HepG2 (cell line): ENCODE measurements at regions not wholly inside any gene's neighbourhood (a gene's known extent, or its start where the extent isn't known, plus 50 kb on each side); places are given as distances from the start of the nearest gene placed in this dataset.

ENCODE experiments used
- ATAC-seq: fragments of 200-7000 bp; cut with Tn5 transposase; 3 replicates; pipeline ENCODE4 v1.9.1; 2020; ENCODE audit warnings: mild to moderate bottlenecking, moderate library complexity
- BruUV-seq: library from RNA; stranded (reverse); fragments of 400-500 nt; replicated peaks from 2 replicates; lab custom pipeline; 2021; lab: Mats Ljungman, UMichigan
- CTCF ChIA-PET: fragments of 300-600 bp; formaldehyde crosslinking; extraction: SDS; loops from one replicate; lab custom pipeline; 2021; ENCODE audit warnings: low total read pairs, inconsistent platforms, low intra/inter-chr PET ratio; lab: Yijun Ruan, JAX
- POLR2A ChIA-PET: fragments of 350-600 bp; sonication (Branson Sonifier 250); formaldehyde crosslinking; loops from one replicate; lab custom pipeline; 2020; ENCODE audit warnings: antibody characterized with exemption, inconsistent platforms; lab: Yijun Ruan, JAX
- DNase-seq: peaks from one replicate; pipeline ENCODE4 v3.0.0-alpha.2; 2015; ENCODE audit warnings: low spot score
- FAIRE-seq: peaks from 3 replicates; lab custom pipeline; 2011; peaks lifted over from hg19 to GRCh38; lab: Jason Lieb, UNC
- H2AFZ ChIP-seq: one replicate; pipeline ENCODE4 v1.6.1; 2011; ENCODE audit warnings: low read length, inconsistent platforms
- H3K27ac ChIP-seq: fragments of 300-600 bp; 3 replicates; pipeline ENCODE4 v1.8.0; 2011; ENCODE audit warnings: mixed run types, mild to moderate bottlenecking, mixed read lengths, low read length, inconsistent platforms; ENCODE audit not compliant: insufficient read depth; ENCODE audit errors: extremely low read length
- H3K27me3 ChIP-seq, 2 experiments: fragments of 200-600 bp in 1 of 2; 2 replicates in 1 of 2; 3 replicates in 1 of 2; pipeline versions ENCODE4 v1.6.0 to v1.8.0; 2011; ENCODE audit warnings: low read length in 2 of 2, mild to moderate bottlenecking in 2 of 2, moderate library complexity in 2 of 2, inconsistent platforms in 1 of 2; ENCODE audit not compliant: insufficient read depth in 2 of 2, control insufficient read depth in 1 of 2
- H3K36me3 ChIP-seq, 2 experiments: fragments of 200-600 bp in 1 of 2; replicated peaks in 1 of 2; 2 replicates in 1 of 2; 3 replicates in 1 of 2; pipeline versions ENCODE4 v1.5.1 to v1.8.0; 2011; ENCODE audit warnings: low read length in 2 of 2, inconsistent platforms in 1 of 2; ENCODE audit not compliant: insufficient read depth in 2 of 2, control insufficient read depth in 1 of 2
- H3K4me1 ChIP-seq: 2 replicates; pipeline ENCODE4 v1.5.1; 2012; ENCODE audit warnings: low read length, inconsistent platforms; ENCODE audit not compliant: insufficient read depth
- H3K4me2 ChIP-seq: 2 replicates; pipeline ENCODE4 v1.6.0; 2011; ENCODE audit warnings: low read depth, low read length, inconsistent platforms
- H3K4me3 ChIP-seq, 3 experiments: fragments of 200-600 bp in 1 of 3; sonication (generic), shearing (Covaris generic) in 1 of 3; replicated peaks in 1 of 3; 2 replicates each; pipeline ENCODE4 v1.5.1; 2011 to 2016; ENCODE audit warnings: low read length in 3 of 3, inconsistent platforms in 2 of 3, low read depth in 2 of 3, mild to moderate bottlenecking in 2 of 3, control low read depth in 1 of 3, mixed read lengths in 1 of 3; ENCODE audit not compliant: insufficient read depth in 1 of 3
- H3K79me2 ChIP-seq: one replicate; pipeline ENCODE4 v1.6.1; 2011; ENCODE audit warnings: low read length, inconsistent platforms; ENCODE audit not compliant: insufficient read depth
- H3K9ac ChIP-seq: 2 replicates; pipeline ENCODE4 v1.6.0; 2011; ENCODE audit warnings: mild to moderate bottlenecking, low read depth, low read length, inconsistent platforms; ENCODE audit not compliant: insufficient read depth
- H3K9me3 ChIP-seq: 2 replicates; pipeline ENCODE4 v1.5.1; 2012; ENCODE audit warnings: mild to moderate bottlenecking, low read length
- H4K20me1 ChIP-seq: 2 replicates; pipeline ENCODE4 v1.6.0; 2011; ENCODE audit warnings: inconsistent platforms, mild to moderate bottlenecking, low read length, moderate library complexity; ENCODE audit not compliant: insufficient read depth
- BCL6 ChIP-seq: IDR thresholded peaks from 2 replicates; pipeline ENCODE4 v1.6.1; 2016; ENCODE audit warnings: missing genetic modification reagents, missing compliant biosample characterization
- CAMTA2 ChIP-seq: sonication (generic); formaldehyde crosslinking; IDR thresholded peaks from 2 replicates; pipeline ENCODE4 v1.4.0; 2020; ENCODE audit warnings: mild to moderate bottlenecking, missing genetic modification reagents, borderline replicate concordance
- CEBPB ChIP-seq: IDR thresholded peaks from 2 replicates; pipeline ENCODE4 v1.6.1; 2011; ENCODE audit warnings: low read depth, low read length, improper control_type of control experiment, borderline replicate concordance
- GTF2F1 ChIP-seq: fragments of 150-350 bp; IDR thresholded peaks from 2 replicates; pipeline ENCODE4 v1.6.1; 2014; ENCODE audit warnings: low read length
- HMGA1 ChIP-seq: sonication (generic); formaldehyde crosslinking; conservative IDR thresholded peaks from 2 replicates; pipeline ENCODE4 v1.4.0; 2020; ENCODE audit warnings: missing genetic modification reagents
- MAF1 ChIP-seq: sonication (generic); formaldehyde crosslinking; IDR thresholded peaks from 2 replicates; pipeline ENCODE4 v1.5.0; 2020; ENCODE audit warnings: missing genetic modification reagents, borderline replicate concordance
- MIER2 ChIP-seq: IDR thresholded peaks from 2 replicates; pipeline ENCODE4 v1.6.1; 2016; ENCODE audit warnings: missing biosample characterization, missing genetic modification reagents
- NONO ChIP-seq, 2 experiments: fragments of 450-650 bp in 1 of 2; sonication (generic) in 1 of 2; formaldehyde crosslinking in 1 of 2; IDR thresholded peaks in 1 of 2; conservative IDR thresholded peaks in 1 of 2; 2 replicates each; pipeline versions ENCODE4 v1.6.1 to v1.8.0; 2017 to 2022; ENCODE audit warnings: mild to moderate bottlenecking in 1 of 2, missing genetic modification reagents in 1 of 2, moderate library complexity in 1 of 2
- NR2F2 ChIP-seq: IDR thresholded peaks from 2 replicates; pipeline ENCODE4 v1.6.1; 2012; ENCODE audit warnings: low read depth, inconsistent platforms, borderline replicate concordance
- PHF5A ChIP-seq: IDR thresholded peaks from one replicate; pipeline ENCODE4 v1.6.1; 2018; ENCODE audit warnings: low read depth, missing genetic modification reagents; ENCODE audit not compliant: unreplicated experiment
- RARG ChIP-seq: sonication (generic); formaldehyde crosslinking; IDR thresholded peaks from 2 replicates; pipeline ENCODE4 v1.4.0; 2020; ENCODE audit warnings: low read depth, mild to moderate bottlenecking, missing genetic modification reagents
- THYN1 ChIP-seq: sonication (generic); formaldehyde crosslinking; IDR thresholded peaks from 2 replicates; pipeline ENCODE4 v1.8.1; 2023; ENCODE audit warnings: low read depth, mild to moderate bottlenecking, moderate library complexity, missing genetic modification reagents, borderline replicate concordance
- ZNF547 ChIP-seq: sonication (generic); formaldehyde crosslinking; IDR thresholded peaks from 2 replicates; pipeline ENCODE4 v1.5.1; 2020; ENCODE audit warnings: mild to moderate bottlenecking, missing genetic modification reagents
- ZNF564 ChIP-seq: sonication (generic); formaldehyde crosslinking; IDR thresholded peaks from 2 replicates; pipeline ENCODE4 v1.8.1; 2023; ENCODE audit warnings: mild to moderate bottlenecking, missing genetic modification reagents
- WGBS: methylation state at CpG from one replicate; pipeline ENCODE4 v1.1.6; 2017; ENCODE audit warnings: low lambda C conversion rate; 5-methylcytosine and 5-hydroxymethylcytosine counted together
- in situ Hi-C: cut with HindIII; loops from 2 replicates; pipeline ENCODE4 v1.10.0; 2017; ENCODE audit warnings: low pct_unique_long_range_greater_than_20kb; ENCODE audit not compliant: extremely low pct_ligation_motif_present
- intact Hi-C: fragments of 100-400 bp; cut with micrococcal nuclease; formaldehyde crosslinking; loops from one replicate; pipeline ENCODE4 v1.10.0; 2022; ENCODE audit not compliant: unreplicated experiment
- TF ChIP-seq, protein P1 (sequence below): sonication (generic); formaldehyde crosslinking; IDR thresholded peaks from 2 replicates; pipeline ENCODE4 v1.5.1; 2020; ENCODE audit warnings: missing genetic modification reagents, mild to moderate bottlenecking, borderline replicate concordance
- TF ChIP-seq, protein P2 (sequence below): sonication (generic); formaldehyde crosslinking; IDR thresholded peaks from 2 replicates; pipeline ENCODE4 v1.4.0; 2020; ENCODE audit warnings: missing genetic modification reagents, borderline replicate concordance

- intact Hi-C loops (no loop called here), in situ Hi-C loops (no loop called here)
- H4K20me1 ChIP-seq: no peaks in the 10 kb centered on the region
- FAIRE-seq (no peak), DNase-seq (no peak)
- H3K79me2 ChIP-seq: no peaks in the 10 kb centered on the region
- H3K4me2 ChIP-seq: no peak overlapping the region
- CTCF ChIA-PET: no interaction called here
- H3K4me1 ChIP-seq: no peaks in the 10 kb centered on the region
- no peaks in the 10 kb centered on the region for H3K9me3 ChIP-seq
- 15% methylated on average over 4 of the region's 4 CpGs for WGBS
- H2AFZ ChIP-seq: no peak overlapping the region
- H3K27me3 ChIP-seq: no peaks in the 10 kb centered on the region
- BruUV-seq: no TSS peak
- H3K27ac ChIP-seq: no peak overlapping the region
- no peak overlapping the region for H3K9ac ChIP-seq
- TF ChIP-seq CEBPB (no peak), RARG (CRISPR knock-in tag) (no peak), GTF2F1 (no peak), BCL6 (CRISPR knock-in tag) (no peak)
- TF ChIP-seq, protein P1, sequence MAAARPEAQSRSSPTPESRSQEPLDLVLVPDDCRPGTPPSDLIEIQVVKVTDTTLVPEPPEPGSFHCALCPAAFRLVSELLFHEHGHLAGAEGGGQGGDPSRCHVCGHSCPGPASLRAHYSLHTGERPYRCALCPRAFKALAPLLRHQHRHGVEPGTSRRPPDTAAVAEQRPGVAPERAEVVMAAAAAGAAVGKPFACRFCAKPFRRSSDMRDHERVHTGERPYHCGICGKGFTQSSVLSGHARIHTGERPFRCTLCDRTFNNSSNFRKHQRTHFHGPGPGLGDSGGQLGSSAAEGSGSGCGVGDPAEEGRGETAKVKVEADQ (CRISPR knock-in tag): no peak
- TF ChIP-seq, all 625 proteins: peak for 0
- Histone ChIP-seq H3K4me3 (no peak overlapping the region), H3K36me3 (no peaks in the 10 kb centered on the region)
- POLR2A ChIA-PET: no interaction called here
- no peak for ATAC-seq
These were observed 105.2 kb upstream of the ZNF521 start for GRCh38 chr18:25457126-25457525.

DNA sequence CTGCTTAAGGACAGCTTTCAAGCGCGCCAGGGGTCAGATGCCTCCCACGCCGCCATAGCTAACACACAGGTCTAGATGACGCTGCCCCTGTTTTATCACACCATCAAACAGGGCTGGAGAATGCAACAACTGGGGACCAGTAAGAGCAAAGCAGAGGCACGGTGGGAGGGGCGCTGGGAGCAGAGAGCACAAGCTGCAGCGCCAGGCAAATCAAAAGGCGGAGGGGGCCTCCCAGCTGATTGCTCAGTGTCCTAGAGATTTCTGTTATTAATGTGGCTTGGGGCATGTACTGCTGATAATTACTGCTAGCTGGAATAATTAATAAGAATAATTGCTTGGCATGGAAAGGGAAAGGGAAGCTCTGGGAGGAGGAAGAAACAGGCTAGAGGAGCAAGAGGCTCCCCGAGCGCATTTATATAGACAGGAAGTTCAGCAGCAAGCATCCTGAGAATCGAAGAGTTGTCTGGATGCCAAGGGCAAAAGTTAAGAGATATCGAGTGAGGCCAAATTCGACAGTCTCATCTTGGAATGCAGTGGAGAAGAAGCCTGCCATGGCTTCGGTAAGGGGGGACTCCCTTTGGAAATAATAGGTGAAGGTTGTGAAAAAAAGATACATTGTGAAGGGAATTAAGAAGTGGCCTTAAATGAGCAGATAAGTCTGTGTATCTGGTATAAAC, 104.5 kb upstream of the ZNF521 start:
- CTCF ChIA-PET: no interaction called here
- Histone ChIP-seq H3K4me3 (no peak overlapping the region), H3K9ac (no peak overlapping the region), H3K27ac (no peak overlapping the region), H3K36me3 (no peaks in the 10 kb centered on the region), H2AFZ (no peak overlapping the region), H3K4me1 (no peaks in the 10 kb centered on the region), H3K27me3 (no peaks in the 10 kb centered on the region), H3K9me3 (no peaks in the 10 kb centered on the region), H4K20me1 (no peaks in the 10 kb centered on the region), H3K4me2 (no peak overlapping the region), H3K79me2 (no peaks in the 10 kb centered on the region)
- 33% methylated on average over 15 of the region's 15 CpGs for WGBS
- intact Hi-C loops: no loop called here
- POLR2A ChIA-PET: no interaction called here
- no TSS peak for BruUV-seq
- ATAC-seq: no peak
- FAIRE-seq: no peak
- in situ Hi-C loops: no loop called here
- DNase-seq: no peak
- TF ChIP-seq HMGA1 (no peak), ZNF547 (CRISPR knock-in tag) (no peak), MIER2 (no peak), CAMTA2 (CRISPR knock-in tag) (no peak), THYN1 (CRISPR knock-in tag) (no peak), NONO (IDR thresholded peaks at IDR 0.05) (no peak), NONO (CRISPR knock-in tag; conservative IDR thresholded peaks at IDR 0.05) (no peak), NR2F2 (no peak), PHF5A (CRISPR knock-in tag) (no peak), ZNF564 (no peak), MAF1 (CRISPR knock-in tag) (no peak)
- TF ChIP-seq, protein P2, sequence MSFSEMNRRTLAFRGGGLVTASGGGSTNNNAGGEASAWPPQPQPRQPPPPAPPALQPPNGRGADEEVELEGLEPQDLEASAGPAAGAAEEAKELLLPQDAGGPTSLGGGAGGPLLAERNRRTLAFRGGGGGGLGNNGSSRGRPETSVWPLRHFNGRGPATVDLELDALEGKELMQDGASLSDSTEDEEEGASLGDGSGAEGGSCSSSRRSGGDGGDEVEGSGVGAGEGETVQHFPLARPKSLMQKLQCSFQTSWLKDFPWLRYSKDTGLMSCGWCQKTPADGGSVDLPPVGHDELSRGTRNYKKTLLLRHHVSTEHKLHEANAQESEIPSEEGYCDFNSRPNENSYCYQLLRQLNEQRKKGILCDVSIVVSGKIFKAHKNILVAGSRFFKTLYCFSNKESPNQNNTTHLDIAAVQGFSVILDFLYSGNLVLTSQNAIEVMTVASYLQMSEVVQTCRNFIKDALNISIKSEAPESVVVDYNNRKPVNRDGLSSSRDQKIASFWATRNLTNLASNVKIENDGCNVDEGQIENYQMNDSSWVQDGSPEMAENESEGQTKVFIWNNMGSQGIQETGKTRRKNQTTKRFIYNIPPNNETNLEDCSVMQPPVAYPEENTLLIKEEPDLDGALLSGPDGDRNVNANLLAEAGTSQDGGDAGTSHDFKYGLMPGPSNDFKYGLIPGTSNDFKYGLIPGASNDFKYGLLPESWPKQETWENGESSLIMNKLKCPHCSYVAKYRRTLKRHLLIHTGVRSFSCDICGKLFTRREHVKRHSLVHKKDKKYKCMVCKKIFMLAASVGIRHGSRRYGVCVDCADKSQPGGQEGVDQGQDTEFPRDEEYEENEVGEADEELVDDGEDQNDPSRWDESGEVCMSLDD (CRISPR knock-in tag): no peak
